ENCODE measurements at regions not wholly inside any gene's neighbourhood (a gene's known extent, or its start where the extent isn't known, plus 50 kb on each side); places are given as distances from the start of the nearest gene placed in this dataset.

GRCh38 chr5:13412040-13412595 is 532.4 kb downstream of the DNAH5 start:
- TF ChIP-seq, protein P1, sequence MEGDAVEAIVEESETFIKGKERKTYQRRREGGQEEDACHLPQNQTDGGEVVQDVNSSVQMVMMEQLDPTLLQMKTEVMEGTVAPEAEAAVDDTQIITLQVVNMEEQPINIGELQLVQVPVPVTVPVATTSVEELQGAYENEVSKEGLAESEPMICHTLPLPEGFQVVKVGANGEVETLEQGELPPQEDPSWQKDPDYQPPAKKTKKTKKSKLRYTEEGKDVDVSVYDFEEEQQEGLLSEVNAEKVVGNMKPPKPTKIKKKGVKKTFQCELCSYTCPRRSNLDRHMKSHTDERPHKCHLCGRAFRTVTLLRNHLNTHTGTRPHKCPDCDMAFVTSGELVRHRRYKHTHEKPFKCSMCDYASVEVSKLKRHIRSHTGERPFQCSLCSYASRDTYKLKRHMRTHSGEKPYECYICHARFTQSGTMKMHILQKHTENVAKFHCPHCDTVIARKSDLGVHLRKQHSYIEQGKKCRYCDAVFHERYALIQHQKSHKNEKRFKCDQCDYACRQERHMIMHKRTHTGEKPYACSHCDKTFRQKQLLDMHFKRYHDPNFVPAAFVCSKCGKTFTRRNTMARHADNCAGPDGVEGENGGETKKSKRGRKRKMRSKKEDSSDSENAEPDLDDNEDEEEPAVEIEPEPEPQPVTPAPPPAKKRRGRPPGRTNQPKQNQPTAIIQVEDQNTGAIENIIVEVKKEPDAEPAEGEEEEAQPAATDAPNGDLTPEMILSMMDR (tag by site-specific recombination; IDR thresholded peaks at IDR 0.05): no peak
- TF ChIP-seq BCL11B (tag by site-specific recombination; IDR thresholded peaks at IDR 0.05; ENCODE audit: low read depth): no peak
- no peak for TF ChIP-seq YY1 (tag by site-specific recombination; IDR thresholded peaks at IDR 0.05)
- no peak for TF ChIP-seq ZNF747 (tag by site-specific recombination; IDR thresholded peaks at IDR 0.05)
- TF ChIP-seq ZNF600 (tag by site-specific recombination; IDR thresholded peaks at IDR 0.05): no peak
